ENCODE measurements at regions not wholly inside any gene's neighbourhood (a gene's known extent, or its start where the extent isn't known, plus 50 kb on each side); places are given as distances from the start of the nearest gene placed in this dataset.
"Not testable (repeated sequence)": the region's sequence is repeated elsewhere in the genome, so short reads cannot be mapped to it uniquely, and the experiment has no call there.

DNA sequence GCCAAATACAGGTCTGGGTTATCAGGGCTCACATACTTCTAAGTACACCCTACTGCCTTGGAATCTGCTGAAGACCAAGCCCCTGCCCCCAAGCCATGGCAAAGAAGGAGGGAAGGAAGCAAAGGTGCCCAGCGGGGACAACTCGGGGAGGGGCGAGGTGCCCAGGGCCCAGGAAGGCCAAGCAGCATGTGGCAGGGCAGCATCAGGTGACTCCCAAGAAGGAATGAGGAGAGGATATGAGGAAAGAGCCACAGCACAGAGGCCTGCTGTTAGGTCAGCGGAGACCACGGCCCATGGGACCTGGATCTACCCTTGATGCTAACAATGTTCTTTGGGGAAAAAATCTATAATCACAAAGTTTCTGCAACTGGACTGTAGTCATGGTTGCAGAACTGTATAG lies 142.6 kb upstream of the CRHR1 start:
- intact Hi-C loops (cut with micrococcal nuclease) = loop anchor here (5.0 kb wide), 1 partner anchor 191 kb away; no protein-coding TSS in a partner anchor
- ATAC-seq = no peak
- DNase-seq = no peak

DNA sequence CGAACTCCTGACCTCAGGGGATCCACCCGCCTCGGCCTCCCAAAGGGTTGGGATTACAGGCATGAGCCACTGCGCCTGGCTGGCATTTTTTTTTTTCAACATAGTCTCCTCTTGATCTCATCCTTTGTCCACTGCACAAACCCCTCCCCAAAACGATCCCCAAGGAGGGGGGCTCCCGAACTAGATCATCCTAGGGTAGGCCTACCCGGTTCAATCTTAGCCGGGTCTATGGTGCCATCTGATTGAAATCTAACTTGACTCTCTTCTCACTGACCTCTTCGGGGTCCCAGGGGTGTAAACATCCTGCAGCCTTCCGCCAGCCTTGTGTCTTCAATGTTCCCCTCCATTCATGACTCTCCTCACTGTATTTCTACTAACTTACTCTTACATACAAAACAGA lies 140.5 kb upstream of the CRHR1 start:
- intact Hi-C loops (cut with micrococcal nuclease) = loop anchor here (5.0 kb wide), 1 partner anchor 189 kb away; no protein-coding TSS in a partner anchor
- ATAC-seq (no peak), DNase-seq (no peak)

DNA sequence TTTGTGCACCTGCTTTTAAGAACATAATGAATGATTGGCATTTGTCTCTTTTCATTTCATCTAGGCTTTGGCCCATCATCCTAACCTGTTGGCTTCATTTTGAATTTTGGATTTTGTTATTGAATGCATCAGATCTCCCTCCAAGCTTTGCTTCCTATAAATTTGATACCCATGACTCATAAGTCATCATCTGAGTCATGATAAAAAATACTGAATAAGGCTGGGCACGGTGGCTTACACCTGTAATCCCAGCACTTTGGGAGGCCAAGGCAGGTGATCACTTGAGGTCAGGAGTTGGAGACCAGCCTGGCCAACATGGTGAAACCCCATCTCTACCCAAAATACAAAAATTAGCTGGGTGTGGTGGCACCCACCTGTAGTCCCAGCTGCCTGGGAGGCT lies 139.5 kb upstream of the CRHR1 start:
- intact Hi-C loops (cut with micrococcal nuclease) = loop anchor here (5.0 kb wide), 1 partner anchor 188 kb away; no protein-coding TSS in a partner anchor
- ATAC-seq, DNase-seq: not testable (repeated sequence)

DNA sequence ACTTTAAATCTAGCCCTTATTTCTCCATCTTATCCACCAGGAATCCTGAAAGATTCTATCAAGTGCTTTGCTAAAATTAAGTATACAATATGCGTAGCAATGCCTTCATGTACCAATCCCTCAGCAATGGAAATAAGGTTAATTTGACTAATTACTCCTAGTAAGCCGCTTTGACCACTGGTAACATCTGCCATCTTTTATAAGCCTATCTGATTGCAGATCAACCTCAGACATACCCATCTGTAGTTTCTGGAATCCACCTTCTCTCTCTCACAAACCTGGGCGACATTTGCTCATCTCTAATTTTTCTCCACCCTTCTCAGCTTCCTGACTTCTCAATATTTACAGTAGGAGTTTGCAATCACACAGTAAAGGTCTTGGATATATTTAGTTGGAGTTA lies 138.8 kb upstream of the CRHR1 start:
- DNase-seq = no peak
- intact Hi-C loops (cut with micrococcal nuclease) = no loop called here
- no peak for ATAC-seq

DNA sequence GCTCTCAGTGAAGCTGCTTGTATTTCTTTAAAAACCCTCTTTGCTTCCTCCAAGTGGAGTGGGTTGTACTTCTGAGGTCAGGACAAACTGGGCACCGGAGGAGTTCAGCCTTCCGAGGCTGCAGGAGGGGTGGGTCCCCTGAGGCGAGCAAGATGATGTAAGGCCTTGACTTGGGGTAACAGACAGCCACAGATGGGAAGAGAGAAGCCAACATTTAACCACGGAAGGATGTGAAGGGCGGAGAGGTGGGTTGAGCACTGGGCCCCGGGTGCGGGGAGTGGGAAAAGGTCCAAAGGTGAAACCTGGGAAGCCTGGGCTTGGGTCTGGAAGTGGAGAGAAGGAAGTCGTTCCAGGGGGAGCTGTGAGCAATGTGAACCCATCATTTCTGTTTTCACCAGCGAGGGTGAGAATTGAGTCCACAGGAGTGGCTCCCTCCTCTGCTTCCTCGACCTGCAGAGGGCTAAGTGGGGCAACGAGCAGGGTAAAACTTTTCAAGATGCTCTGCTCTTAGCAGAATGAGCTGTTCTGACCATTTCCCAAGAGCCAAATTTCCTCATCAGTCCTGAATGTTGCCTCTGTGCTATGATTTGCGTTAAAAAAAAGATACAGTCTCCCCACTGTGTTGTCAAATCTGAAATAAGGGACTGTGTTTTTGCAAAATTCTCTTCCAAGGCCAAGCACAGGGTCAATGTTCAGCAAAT lies 137.7 kb upstream of the CRHR1 start:
- ATAC-seq (no peak), DNase-seq (no peak)
- intact Hi-C loops (cut with micrococcal nuclease) = no loop called here

DNA sequence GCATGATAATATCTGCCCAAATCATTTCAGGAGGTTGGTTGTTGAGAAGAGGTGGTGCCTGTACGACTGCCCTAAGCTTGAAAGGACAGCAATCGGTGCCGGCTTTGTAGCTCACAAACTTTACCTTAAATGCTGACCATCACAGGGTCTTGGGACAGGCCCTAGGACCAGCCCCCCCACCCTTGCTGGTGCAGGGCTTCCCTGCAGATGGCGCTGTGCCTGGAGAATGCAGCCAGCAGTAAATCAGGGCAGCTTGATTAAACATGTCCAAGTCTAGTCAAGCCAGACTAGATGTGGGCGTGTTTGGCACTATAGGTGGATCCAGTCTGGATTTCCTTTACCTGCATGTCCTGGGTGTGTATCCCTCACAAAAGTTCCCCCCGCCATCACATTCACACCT lies 135.5 kb upstream of the CRHR1 start:
- DNase-seq (no peak), ATAC-seq (no peak)
- intact Hi-C loops (cut with micrococcal nuclease) = no loop called here

DNA sequence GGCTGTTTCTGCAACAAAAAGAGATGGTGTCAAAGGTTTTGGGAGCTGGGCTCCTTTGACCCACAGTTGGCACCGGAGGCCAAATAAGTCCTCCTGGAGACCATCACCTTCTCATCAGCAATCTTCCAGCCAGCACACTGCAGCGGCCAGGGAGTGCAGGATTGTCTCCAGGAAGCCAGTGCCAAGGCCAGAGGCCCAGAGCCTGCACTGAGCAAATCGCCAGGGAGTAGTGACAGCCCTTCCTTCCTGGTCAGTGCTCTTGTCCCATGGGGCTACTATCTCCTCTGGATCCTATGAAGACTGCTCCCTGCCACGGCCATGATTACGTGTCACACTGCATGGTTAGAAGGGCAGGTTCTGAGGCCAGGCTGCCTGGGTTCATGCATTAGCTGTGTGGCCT lies 134.3 kb upstream of the CRHR1 start:
- ATAC-seq = no peak
- intact Hi-C loops (cut with micrococcal nuclease) = no loop called here
- no peak for DNase-seq

DNA sequence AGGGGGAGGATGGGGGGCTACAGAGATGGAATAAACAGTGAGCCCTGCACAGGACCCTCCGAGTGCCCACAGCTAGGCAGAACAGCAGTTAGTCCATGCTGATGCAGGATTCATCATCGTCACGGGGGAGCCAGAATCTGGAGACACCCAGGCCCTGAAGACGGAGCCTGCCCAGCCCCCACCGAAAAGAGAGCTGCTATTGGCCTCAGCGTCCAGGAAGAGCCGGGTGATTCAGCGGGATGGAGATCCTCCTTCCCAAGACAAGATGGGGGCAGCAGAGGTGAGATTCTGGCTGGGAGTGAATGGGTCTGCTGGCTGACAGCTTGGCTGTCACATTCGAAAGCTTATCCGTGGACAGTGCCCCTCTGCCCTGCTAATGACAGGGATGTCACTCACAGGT lies 133.6 kb upstream of the CRHR1 start:
- no peak for ATAC-seq
- intact Hi-C loops (cut with micrococcal nuclease) = no loop called here
- no peak for DNase-seq

DNA sequence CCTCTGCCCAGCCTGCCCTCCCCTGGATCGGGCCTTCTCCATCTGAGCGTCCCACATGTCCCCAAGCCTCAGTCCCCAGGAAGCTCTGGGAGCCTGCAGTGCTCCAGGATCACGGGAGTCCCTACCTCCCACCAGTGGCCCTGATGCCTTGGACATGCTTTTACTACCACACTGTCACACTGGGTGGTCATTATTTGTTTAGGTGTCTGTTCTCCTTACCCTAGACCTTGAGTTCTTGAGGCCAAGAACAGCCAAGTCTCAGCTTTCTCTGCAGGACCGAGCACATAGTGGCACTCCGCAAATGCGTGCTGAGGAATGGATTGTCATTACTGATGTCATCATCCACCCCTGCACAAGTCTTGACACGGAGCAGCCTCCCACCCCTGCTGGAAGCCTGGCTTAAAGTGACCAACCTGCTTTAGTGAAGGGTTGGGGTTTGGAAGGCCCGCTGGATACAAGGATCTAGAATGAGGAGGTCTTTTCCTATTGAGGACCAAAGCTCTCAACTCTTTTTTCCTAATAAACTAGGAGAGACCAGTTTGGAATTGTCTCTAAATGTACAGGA lies 132.9 kb upstream of the CRHR1 start:
- no peak for DNase-seq
- intact Hi-C loops (cut with micrococcal nuclease) = no loop called here
- no peak for ATAC-seq

DNA sequence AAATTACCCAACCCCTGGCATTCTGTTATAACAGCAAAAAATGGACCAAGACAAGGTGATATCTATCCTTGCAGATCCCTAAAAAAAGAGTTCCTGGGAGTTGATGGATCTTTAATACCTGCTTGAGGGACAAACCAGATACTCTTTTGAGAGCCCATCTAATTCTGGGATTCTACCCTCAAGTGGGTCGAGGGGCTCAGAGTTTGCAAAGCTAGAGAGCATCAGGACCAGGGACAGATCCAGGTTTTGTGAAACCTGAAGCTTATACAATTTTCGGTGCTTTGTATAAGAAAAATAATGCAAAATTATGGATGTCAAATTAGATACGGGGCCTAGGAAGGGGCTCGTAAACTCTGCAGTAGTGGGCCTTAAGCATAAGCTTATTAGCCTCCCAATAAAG lies 130.5 kb upstream of the CRHR1 start:
- intact Hi-C loops (cut with micrococcal nuclease) = no loop called here
- no peak for ATAC-seq
- no peak for DNase-seq

DNA sequence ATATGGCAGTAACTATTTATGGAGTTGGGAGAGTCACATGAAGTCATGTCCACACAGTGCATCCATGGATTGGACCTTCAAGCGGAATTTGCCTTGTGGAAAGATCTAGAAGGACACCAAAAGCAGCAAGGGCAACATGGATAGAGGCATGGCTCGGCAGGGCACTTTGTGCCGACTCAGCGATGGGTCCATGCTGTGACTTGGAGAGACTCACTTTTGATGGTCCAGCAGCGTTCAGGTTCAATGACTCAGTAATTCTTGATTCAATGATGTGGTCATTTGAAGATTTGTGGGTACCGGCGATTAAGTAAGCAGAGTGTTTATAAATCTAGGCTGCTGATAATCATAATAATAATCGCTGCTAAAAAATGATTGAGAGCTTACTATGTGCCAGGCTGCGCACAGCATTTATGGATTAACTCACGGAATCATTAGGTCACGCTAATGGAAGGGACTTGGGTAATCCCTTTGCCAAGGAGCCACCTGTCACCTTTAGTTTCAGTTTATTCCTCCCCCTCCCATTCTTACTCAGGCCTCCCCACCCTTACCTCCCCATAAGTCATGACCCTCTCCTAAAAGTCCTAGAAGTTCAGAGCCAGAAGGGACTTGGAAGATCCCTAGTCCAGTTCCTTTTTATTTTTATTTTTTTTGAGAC lies 127.5 kb upstream of the CRHR1 start:
- ATAC-seq = no peak
- intact Hi-C loops (cut with micrococcal nuclease) = no loop called here

DNA sequence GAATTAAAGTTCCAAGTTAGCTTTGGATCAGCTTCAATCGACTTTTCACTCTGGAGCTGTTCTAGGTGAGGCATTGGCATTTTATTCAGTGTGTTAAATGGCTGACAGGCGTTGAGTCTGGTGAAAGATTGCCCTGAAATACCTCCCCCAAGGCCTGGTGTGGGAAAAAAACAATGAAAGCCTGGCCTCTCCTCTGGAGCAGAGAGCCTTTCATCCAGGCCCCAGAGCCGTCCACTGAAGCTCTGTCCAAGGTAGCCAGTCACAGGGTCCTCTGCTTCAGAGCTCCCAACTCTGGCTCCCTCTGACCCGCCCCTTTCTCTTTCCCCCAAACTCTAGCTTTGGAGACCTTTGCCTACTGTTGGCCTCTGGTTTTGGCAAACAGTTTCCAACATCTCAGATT lies 123.6 kb upstream of the CRHR1 start:
- ATAC-seq = no peak
- intact Hi-C loops (cut with micrococcal nuclease) = no loop called here
- DNase-seq = no peak

More for the DNA sequence above, 127.5 kb upstream of the CRHR1 start:
- DNase-seq = no peak

DNA sequence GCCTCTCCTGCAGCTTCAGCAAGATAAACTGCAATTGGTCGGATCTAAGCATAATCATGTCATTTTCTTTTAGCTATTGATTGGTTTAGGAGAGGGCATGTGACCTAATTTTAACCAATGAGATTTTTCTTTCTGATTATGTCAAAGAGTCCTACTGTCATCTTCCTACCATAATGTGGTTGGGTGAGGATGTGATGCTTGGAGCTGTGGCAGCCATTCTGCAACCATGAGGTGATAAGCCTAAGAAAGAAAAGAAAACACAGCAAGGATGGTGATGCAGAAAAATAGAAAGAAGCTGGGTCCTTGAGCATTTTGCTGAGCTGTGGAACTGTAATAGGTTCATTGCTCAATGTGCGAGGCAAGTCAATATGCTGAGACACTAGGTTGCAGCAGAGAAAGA lies 121.7 kb upstream of the CRHR1 start:
- intact Hi-C loops (cut with micrococcal nuclease) = no loop called here
- DNase-seq (no peak), ATAC-seq (no peak)

DNA sequence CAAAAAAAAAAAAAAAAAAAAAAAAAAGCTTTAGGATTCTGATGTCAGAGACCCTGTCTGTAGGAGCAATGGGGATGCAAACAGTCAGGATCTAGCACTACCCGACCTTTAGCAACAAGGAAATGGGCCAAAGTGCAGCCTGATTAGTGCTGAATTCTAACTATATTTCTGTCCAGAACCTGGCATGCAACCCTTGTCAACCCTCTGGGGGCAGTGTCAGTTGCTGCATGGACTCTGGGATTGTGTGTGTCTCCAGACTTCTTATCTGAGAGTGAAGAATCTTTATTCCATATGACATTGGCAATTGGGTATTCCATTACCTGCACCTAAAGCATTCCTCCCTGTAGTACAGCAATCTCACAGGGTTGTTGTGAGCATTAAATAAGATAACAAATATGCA lies 120.3 kb upstream of the CRHR1 start:
- no peak for ATAC-seq
- DNase-seq = no peak
- intact Hi-C loops (cut with micrococcal nuclease) = no loop called here

DNA sequence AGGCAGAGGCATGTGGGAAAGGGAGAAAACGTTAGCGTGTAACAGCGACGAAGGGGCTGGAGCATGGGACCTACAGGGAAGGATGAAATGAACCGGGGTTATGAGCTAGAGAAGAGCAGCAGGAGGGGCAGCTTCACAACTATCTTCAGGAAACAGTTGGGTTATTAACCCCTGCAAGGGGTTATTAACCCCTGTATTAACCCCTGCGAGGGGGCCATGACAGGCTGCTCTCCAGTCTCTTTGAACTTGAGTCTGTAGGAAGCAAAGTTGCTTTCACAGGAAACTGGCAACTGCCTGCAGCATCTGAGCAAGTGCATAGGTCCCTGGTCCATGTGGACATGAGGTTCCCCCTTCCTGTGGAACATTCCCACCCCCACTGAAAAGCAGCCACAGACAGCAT lies 119.2 kb upstream of the CRHR1 start:
- no peak for DNase-seq
- no peak for ATAC-seq
- intact Hi-C loops (cut with micrococcal nuclease) = no loop called here

DNA sequence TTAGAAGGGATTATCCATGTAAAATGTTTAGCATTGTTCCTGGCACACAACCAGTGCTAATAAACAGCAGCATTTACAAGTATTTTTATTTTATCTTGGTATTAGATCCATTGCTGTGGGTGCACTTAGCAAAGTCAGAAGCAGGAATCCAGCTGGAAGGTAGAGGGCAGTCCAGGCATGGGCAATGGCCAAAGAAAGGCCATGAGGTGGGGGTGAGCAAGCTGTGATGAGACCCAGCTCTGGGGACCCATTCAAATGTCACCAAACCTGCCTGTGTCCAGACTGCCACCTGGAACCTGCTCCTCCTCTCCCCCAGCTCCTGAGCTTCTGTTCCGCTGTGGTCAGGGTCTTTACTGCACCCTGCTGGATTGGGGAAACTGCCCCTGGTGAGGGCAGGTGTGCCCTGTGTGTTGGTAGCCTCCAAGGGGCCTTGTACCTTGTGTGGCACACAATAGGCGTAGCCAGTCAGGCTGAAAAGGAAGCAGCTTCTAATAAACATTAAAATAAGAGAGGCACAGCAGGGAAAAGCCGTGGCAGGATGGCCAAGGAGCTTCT lies 118.0 kb upstream of the CRHR1 start:
- ATAC-seq = no peak
- intact Hi-C loops (cut with micrococcal nuclease) = no loop called here
- DNase-seq = no peak

DNA sequence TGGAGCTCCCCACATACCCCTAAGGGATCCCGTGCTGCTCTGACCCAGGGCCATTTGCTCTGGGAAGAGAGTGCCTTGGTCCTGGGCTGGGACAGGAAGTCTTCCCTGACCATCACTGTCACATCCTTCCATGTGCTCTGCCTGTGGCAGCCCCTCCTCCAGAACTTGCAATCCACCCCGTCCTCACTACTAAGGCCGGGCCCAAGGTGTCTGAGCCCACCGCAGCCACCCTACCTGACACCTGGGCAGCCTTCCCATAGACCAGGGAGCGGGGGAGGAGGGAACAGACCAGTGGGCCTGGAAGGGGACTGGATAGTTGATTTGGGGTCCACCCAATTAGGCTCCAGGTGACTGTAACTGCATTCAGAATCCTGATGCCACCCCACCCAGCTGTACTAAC lies 117.5 kb upstream of the CRHR1 start:
- intact Hi-C loops (cut with micrococcal nuclease) = no loop called here
- DNase-seq = no peak
- no peak for ATAC-seq

DNA sequence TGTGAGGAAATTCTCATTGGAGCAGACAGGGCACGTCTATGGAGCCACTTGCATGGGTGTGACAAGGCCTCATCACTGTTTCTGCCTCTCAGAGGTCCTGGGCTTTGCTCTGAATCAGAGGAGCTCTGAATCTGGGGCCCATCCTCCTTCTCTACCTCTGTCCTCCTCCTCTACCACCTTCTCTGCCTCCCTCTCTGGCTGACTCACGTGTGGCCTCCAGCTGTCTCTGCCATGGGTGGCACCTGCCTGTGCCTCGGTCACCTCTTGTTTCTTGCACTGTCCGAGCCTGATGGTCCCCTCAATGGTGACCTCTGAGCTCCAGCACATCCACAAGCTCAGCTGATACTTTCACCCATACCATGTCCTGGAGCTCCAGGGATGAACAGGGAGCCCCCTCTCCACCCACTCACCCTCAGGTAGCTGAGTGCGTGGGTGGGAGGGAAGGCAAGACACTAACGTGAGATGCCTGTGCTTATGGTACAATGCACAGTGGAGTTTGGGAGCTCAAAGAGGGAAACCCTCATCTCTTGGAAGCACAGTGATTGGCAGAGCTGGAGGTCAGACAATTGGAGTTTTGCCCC lies 116.4 kb upstream of the CRHR1 start:
- no peak for ATAC-seq
- no peak for DNase-seq
- intact Hi-C loops (cut with micrococcal nuclease) = no loop called here

DNA sequence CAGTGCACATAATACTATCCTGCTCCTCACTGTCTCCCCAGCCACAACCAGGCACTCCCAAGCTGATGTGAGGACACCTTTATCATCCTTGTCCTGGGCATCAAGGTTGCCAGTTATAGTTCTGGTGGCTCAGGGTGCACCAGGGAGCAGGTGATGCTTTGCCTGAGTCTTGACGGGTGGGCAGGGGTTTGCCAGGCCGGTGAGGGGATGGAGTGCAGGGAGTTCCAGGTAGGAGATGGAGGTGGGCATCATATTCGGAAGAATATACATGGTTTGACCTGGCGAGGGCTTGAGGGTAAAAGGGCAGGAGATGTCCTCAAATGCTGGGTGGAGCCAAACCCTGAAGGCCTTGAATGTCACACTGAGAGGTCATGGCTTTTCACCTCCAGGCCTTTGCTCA lies 115.8 kb upstream of the CRHR1 start:
- intact Hi-C loops (cut with micrococcal nuclease) = no loop called here
- no peak for ATAC-seq
- DNase-seq = no peak

DNA sequence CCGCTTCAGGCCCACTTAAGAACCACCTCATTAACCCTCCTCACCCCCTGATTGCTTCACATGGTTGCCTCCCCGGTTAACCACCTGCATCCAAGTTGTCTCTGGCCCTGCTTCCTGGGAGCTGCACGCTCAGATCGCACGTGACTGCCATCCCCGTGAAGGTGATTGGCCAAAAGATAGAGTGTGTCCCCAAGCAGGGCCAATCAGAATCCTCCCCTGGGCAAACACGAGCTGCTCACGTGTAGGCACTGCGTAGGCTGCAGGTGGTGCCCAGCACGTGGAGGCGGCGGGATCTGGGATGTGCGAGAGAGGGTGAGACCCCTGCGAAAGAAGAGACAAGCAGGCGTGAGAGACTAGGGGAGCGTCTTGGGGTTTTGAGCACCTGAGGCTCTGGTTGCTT lies 111.8 kb upstream of the CRHR1 start:
- ATAC-seq (no peak), DNase-seq (no peak)
- intact Hi-C loops (cut with micrococcal nuclease) = no loop called here

Measured in left ventricle myocardium superior (tissue), 1 donor.